ENCODE measurements at regions not wholly inside any gene's neighbourhood (a gene's known extent, or its start where the extent isn't known, plus 50 kb on each side); places are given as distances from the start of the nearest gene placed in this dataset.
"Not testable (repeated sequence)": the region's sequence is repeated elsewhere in the genome, so short reads cannot be mapped to it uniquely, and the experiment has no call there.

DNA sequence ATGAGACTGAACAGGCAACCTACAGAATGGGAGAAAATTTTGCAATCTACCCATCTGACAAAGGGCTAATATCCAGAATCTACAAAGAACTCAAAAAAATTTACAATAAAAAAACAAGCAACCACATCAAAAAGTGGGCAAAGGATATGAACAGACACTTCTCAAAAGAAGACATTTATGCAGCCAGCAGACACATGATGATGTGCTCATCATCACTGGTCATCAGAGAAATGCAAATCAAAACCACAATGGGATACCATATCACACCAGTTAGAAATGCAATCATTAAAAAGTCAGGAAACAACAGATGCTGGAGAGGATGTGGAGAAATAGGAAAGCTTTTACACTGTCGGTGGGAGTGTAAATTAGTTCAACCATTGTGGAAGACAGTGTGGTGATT is 51.7 kb upstream of the PAXBP1 start:
- not testable (repeated sequence) for DNase-seq

DNA sequence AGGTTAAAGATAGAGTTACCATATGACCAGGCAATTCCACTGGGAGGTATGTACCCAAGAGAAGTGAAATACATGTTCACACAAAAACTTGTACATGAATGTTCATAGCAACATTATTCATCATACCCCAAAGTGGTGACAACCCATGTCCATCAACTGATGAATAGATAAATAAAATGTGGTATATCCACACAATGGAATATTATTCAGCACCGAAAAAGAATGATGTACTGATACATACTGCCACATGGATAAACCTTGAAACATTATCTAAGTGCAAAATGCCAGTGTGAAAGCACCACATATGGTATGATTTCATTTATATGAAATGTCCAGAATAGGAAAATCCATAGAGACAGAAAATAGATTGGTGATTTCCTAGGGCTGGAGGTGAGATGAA is 53.4 kb upstream of the PAXBP1 start:
- no peak for DNase-seq

DNA sequence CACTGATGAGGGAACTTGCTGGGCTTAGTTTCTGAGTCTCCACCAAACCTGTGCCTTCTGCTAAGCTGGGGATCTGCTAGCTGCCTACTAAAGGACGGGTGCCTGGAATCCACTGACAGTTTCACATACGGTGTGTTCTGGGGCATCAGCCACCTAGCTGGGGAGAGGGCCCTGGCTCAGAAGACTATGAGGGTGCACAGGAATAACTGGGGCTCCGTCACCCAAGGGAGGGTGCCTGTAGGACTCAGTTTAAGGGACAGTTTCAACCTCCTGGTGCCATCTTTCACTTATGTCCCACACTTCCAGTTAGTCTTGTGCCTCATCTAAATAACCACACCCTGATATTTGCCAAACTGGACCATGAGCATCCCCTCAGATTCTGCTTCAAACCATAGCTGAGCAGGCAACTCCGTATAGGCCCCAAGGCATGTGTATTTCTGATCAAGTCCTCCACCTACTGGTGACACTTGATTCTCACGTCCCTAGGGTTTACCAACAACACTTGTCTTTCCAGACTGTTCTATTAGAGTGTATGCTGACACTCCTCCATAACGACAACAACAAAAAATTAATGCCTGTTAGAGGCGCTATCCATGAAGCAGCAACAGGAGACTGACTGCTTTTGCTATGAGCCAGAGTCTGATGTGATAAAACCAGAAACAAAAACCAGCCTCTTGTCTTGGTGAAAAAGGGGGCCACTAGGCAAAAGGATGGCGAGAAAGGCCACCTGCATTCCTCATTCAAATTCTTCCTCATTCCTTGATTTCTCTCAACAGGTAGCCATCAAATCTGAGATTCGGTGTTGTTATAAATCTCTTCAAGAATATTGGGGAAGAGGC is 55.0 kb upstream of the PAXBP1 start:
- DNase-seq = peak; percentile 17 to 45

GRCh38 chr21:32828908-32829307 is 57.4 kb upstream of the PAXBP1 start:
- no peak for DNase-seq

DNA sequence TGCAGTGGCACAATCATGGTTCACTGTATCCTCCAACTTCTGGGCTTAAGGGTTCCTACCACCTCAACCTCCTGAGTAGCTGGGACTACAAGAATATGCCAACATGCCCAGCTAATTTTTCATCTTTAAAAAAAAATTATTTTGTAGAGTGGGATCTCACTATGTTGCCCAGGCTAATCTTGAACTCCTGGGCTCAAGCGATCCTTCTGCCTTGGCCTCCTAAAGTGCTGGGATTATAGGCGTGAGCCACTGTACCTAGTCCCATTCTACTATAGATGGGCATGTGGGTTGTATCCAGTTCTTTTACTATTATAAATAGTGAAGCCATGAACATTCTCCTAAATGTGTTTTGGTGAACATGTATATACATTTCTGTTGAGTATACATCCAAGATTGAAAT is 57.9 kb upstream of the PAXBP1 start:
- no peak for DNase-seq

DNA sequence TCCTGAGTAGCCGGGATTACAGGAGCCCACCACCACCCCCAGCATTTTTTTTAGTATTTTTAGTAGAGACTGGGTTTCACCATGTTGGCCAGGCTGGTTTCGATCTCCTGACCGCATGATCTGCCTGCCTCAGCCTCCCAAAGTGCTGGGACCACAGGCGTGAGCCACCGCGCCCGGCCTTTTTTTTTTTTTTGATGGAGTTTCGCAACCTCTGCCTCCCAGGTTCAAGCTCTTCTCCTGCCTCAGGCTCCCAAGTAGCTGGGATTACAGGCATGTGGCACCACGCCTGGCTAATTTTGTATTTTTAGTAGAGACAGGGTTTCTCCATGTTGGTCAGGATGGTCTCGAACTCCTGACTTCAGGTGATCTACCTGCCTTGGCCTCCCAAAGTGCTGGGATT is 60.2 kb upstream of the PAXBP1 start:
- DNase-seq = not testable (repeated sequence)

DNA sequence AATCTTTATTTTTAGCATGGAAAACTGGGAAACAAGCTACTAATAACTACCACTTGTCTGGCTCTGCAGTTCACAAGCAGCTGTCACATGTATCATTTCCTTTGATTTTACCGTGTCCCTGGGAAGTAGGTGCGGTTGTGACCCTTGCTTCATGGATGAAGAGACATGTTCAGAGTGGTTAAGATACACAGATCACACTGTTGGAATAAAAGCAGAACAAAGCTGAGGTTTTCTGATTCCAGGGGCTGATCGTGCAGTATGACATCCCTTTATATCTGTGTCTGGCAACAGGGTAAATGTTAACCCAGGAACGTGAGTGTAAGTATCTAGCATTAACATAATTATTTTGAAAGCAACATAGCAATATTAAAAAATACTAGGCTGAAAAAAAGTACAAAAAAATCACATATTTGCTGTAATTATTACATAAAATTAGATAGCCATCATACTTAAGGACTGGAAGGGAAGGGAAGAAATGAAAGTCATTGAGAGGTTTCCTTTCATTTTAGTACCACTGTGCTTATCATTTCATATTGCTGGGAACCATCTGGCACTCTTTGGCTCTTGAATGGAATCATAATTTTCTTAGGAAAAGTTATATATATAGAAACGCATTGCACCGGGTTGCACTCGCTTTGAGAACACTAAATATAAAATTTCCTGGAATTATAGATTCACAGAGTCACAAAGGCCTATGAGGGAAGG is 62.8 kb upstream of the PAXBP1 start:
- DNase-seq = no peak

GRCh38 chr21:32834916-32835235 is 63.3 kb upstream of the PAXBP1 start:
- DNase-seq = no peak

- DNase-seq = no peak
These were observed 70.6 kb upstream of the PAXBP1 start for GRCh38 chr21:32842146-32842545.

GRCh38 chr21:32843561-32843960 is 72.0 kb upstream of the PAXBP1 start:
- DNase-seq = no peak

DNA sequence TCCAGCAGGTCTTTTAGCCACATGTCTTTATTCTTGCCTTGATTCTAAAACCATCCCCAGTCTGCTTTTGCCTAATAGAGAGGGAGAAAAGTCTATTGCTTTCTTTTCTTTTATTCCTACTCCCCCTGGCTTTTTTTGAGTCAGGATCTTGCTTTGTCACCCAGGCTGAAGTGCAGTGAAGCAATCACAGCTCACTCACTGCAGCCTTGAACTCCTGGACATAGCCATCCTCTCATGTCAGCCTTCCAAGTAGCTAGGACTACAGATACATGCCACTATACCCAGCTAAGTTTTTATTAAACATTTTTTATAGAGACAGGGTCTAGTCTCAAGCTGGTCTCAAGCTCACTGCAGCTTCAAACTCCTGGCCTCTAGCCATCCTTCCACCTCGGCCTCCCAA is 72.5 kb upstream of the PAXBP1 start:
- no peak for DNase-seq

GRCh38 chr21:32844653-32845436 is 73.3 kb upstream of the PAXBP1 start:
- no peak for DNase-seq

DNA sequence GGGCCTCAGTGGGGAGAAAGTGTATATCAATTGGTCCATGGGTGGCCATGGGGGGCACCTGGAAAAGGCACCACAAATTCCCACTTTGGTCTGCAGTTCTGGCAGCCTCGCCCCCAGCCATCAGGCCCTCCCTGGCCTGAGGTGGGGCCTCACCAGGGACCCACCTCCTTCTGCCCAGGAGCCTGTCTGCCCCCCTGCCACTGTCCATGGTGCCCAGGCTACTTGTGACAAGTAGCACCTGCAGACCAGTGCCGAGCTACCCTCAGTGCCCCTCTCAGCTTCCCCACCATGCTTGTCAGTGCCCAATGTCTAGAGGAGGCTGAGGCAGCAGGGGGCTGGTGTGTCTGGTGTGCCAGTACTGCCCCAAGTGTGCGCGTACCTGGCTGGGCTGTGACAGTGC is 87.1 kb upstream of the PAXBP1 start:
- no peak for DNase-seq

- no peak for DNase-seq
These were observed 88.8 kb upstream of the PAXBP1 start for GRCh38 chr21:32860399-32860798.

DNA sequence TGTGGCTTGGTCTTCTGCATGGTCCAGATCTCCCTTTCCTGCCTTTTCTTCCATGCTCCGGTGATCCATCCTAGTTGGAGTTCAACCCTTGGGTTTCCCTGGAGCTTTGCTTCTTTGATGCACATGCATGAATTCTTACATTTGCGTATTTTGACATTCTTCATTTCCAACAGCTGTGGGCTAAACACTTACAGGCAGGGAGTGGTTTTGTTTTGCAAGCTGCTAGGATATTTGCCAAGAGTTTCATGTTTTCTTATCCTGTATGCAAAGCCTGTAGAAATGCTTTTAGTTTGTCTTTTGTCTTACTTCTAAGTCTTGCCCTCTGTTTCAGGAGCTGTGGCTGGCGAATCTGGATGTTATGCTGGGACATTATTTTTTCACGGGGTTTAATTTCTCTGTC is 90.3 kb upstream of the PAXBP1 start:
- DNase-seq = no peak

DNA sequence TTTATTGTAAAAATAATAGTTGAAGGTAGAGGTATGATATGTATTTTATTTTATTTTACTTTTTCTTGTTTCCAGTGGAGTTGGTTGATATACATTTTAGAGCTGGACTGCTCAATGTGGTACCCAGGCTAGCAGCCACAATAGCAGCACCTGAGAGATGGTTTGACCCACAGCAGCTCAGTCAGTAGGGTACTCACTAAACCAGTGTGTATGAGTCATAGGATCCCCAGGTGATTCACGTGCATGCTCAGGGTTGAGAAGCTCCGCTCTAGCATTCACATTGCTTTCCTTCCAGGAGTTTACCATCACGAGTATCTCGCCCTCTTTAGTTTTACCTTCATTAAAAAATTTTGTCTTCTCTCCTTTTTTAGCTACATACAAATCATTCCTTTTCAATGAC is 96.0 kb upstream of the PAXBP1 start:
- no peak for DNase-seq

- DNase-seq = no peak
These were observed 97.3 kb upstream of the PAXBP1 start for GRCh38 chr21:32868631-32869454.

- no peak for DNase-seq
These were observed 97.9 kb upstream of the PAXBP1 start for GRCh38 chr21:32869459-32869858.

- no peak for DNase-seq
These were observed 104.9 kb upstream of the PAXBP1 start for GRCh38 chr21:32876426-32876825.

DNA sequence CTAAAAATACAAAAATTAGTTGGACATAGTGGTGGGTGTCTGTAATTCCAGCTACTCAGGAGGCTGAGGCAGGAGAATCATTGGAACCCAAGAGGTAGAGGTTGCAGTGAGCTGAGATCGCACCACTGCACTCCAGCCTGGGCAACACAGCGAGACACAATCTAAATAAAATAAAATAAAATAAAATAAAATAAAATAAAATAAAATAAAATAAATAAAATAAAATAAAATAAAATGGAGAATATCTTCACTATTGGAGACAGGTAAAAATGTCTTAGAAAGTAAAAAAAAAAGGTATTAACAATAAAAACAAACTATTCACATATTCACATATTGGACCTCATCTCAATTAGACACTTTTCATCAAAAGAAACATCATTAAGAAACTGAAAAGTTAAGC is 106.3 kb upstream of the PAXBP1 start:
- DNase-seq = not testable (repeated sequence)

DNA sequence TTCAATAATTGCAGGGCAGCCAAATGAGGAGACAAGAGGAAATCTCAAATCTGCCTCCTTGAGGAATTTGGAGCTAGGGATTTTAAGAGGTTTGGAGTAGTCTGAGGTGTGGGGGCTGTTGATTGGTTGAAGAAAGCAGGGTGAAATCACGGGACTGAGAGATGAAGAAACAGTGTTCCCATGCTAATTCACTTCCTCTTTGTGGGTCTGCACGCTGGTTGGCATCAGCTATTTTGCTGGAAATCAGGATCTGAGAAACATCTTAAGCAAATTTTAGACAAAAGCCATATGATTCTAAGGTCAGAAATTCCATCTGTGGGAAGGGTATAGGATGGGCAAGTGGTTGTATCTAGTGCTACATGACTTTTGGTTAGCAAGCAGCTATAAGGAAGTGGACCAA is 107.1 kb upstream of the PAXBP1 start:
- DNase-seq = no peak

- DNase-seq = no peak
These were observed 109.9 kb upstream of the PAXBP1 start for GRCh38 chr21:32881458-32881857.

GRCh38 chr21:32884062-32884461 is 112.5 kb upstream of the PAXBP1 start:
- DNase-seq = no peak
